DOHH2 (cell line): ENCODE measurements at regions not wholly inside any gene's neighbourhood (a gene's known extent, or its start where the extent isn't known, plus 50 kb on each side); places are given as distances from the start of the nearest gene placed in this dataset.

ENCODE experiments used
- H3F3A ChIP-seq: fragments of 200-600 bp; sonication (generic), shearing (Covaris generic); 2 replicates; pipeline ENCODE4 v1.6.0; 2016; ENCODE audit warnings: antibody characterized with exemption, mild to moderate bottlenecking; ENCODE audit not compliant: control insufficient read depth, insufficient read depth
- H3K27ac ChIP-seq: fragments of 200-600 bp; sonication (generic); 2 replicates; pipeline ENCODE4 v1.5.1; 2014; ENCODE audit warnings: low read depth, mild to moderate bottlenecking, low read length, moderate library complexity
- H3K27me3 ChIP-seq: fragments of 200-600 bp; sonication (generic); 2 replicates; pipeline ENCODE4 v1.6.1; 2014; ENCODE audit warnings: mild to moderate bottlenecking, low read length, mixed read lengths; ENCODE audit not compliant: control insufficient read depth
- H3K36me3 ChIP-seq: fragments of 200-600 bp; sonication (generic); 2 replicates; pipeline ENCODE4 v1.6.1; 2014; ENCODE audit warnings: mild to moderate bottlenecking, low read length, moderate library complexity, mixed read lengths; ENCODE audit not compliant: control insufficient read depth
- H3K4me1 ChIP-seq: fragments of 200-600 bp; sonication (generic); 2 replicates; pipeline ENCODE4 v1.6.1; 2014; ENCODE audit warnings: mild to moderate bottlenecking, low read length, mixed read lengths; ENCODE audit not compliant: control insufficient read depth
- H3K4me2 ChIP-seq: fragments of 200-600 bp; sonication (generic); 2 replicates; pipeline ENCODE4 v1.6.0; 2014; ENCODE audit warnings: mild to moderate bottlenecking, low read length, moderate library complexity
- H3K4me3 ChIP-seq: fragments of 200-600 bp; sonication (generic); 2 replicates; pipeline ENCODE4 v1.5.1; 2014; ENCODE audit warnings: mild to moderate bottlenecking, low read length, mixed read lengths
- H3K79me2 ChIP-seq: fragments of 200-600 bp; sonication (generic); 2 replicates; pipeline ENCODE4 v1.6.1; 2014; ENCODE audit warnings: mild to moderate bottlenecking, low read length, mixed read lengths; ENCODE audit not compliant: control insufficient read depth
- H3K9me2 ChIP-seq: fragments of 200-600 bp; sonication (generic); replicated peaks from 2 replicates; pipeline ENCODE4 v1.6.1; 2014; ENCODE audit warnings: mild to moderate bottlenecking, low read length, mixed read lengths; ENCODE audit not compliant: control insufficient read depth
- H3K9me3 ChIP-seq: fragments of 200-600 bp; sonication (generic); 2 replicates; pipeline ENCODE4 v1.6.1; 2014; ENCODE audit warnings: antibody characterized with exemption, low read length, mixed read lengths; ENCODE audit not compliant: control insufficient read depth, insufficient read depth
- H4K20me1 ChIP-seq: fragments of 200-600 bp; sonication (generic); 2 replicates; pipeline ENCODE4 v1.6.0; 2014; ENCODE audit warnings: low read depth, mild to moderate bottlenecking, antibody characterized with exemption, low read length, moderate library complexity; ENCODE audit not compliant: control insufficient read depth, insufficient read depth
- EZH2phosphoT487 ChIP-seq: fragments of 200-600 bp; sonication (generic); IDR thresholded peaks from 2 replicates; pipeline ENCODE4 v1.6.1; 2017; ENCODE audit warnings: borderline replicate concordance, mild to moderate bottlenecking, antibody characterized with exemption, low read length, moderate library complexity, mixed read lengths
- TF ChIP-seq, protein P1 (sequence below): fragments of 200-600 bp; sonication (generic); IDR thresholded peaks from one replicate; pipeline ENCODE4 v1.5.1; 2014; ENCODE audit warnings: antibody characterized with exemption, mild to moderate bottlenecking, low read depth, low read length; ENCODE audit not compliant: poor library complexity, severe bottlenecking

DNA sequence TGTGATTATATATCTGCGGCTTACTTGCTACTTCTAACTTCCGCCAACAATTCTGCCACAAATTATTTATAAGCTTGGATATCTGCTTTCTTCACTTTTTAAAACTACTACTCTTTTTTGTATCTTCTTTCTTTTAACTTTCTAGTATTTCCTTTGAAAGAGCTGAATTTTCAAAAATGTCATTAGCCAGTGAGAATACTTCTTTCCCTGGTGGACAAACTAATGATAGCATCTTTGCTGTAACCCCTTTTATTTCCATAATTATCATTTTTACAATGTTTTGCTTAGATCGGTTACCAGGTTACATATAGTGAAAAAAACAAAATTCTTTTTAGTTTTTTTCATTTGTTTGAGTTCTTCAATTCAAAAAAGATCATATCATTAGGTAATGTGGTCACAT lies 355.9 kb upstream of the ADGRL4 start:
- no peaks in the 10 kb centered on the region for H3K36me3 ChIP-seq

DNA sequence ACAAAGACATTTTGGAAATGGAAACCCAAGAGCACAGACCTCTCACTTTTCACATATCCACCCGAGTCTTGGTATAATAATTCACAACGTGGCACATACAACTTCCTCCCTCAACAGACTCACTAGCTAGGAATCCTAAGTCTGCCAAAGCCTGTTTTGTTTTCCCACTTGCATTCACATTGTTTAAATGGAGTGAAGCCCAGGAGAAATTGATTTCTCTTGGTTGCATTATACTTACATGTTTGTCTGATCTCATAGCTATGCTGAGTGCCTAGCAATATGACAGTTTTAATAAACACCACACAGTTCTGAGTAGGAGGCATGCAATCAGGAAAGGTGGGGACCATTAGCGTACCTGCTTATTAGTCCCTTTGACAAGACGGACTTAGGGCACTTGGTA lies 348.6 kb upstream of the ADGRL4 start:
- H3K4me2 ChIP-seq, result no peak overlapping the region
- H3K9me3 ChIP-seq, result no peaks in the 10 kb centered on the region
- H3K27me3 ChIP-seq, result no peaks in the 10 kb centered on the region
- H3K79me2 ChIP-seq, result no peaks in the 10 kb centered on the region
- H4K20me1 ChIP-seq, result no peaks in the 10 kb centered on the region
- TF ChIP-seq, protein P1, sequence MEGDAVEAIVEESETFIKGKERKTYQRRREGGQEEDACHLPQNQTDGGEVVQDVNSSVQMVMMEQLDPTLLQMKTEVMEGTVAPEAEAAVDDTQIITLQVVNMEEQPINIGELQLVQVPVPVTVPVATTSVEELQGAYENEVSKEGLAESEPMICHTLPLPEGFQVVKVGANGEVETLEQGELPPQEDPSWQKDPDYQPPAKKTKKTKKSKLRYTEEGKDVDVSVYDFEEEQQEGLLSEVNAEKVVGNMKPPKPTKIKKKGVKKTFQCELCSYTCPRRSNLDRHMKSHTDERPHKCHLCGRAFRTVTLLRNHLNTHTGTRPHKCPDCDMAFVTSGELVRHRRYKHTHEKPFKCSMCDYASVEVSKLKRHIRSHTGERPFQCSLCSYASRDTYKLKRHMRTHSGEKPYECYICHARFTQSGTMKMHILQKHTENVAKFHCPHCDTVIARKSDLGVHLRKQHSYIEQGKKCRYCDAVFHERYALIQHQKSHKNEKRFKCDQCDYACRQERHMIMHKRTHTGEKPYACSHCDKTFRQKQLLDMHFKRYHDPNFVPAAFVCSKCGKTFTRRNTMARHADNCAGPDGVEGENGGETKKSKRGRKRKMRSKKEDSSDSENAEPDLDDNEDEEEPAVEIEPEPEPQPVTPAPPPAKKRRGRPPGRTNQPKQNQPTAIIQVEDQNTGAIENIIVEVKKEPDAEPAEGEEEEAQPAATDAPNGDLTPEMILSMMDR, result no peak
- no peak for TF ChIP-seq EZH2phosphoT487
- H3K36me3 ChIP-seq, result no peaks in the 10 kb centered on the region
- no peaks in the 10 kb centered on the region for H3K9me2 ChIP-seq
- no peak overlapping the region for H3K4me3 ChIP-seq
- no peak overlapping the region for H3K27ac ChIP-seq
- no peaks in the 10 kb centered on the region for H3K4me1 ChIP-seq
- no peaks in the 10 kb centered on the region for H3F3A ChIP-seq

More for the DNA sequence above, 355.9 kb upstream of the ADGRL4 start:
- no peaks in the 10 kb centered on the region for H3K9me2 ChIP-seq
- H3K79me2 ChIP-seq, result no peaks in the 10 kb centered on the region
- no peak overlapping the region for H3K4me2 ChIP-seq
- TF ChIP-seq EZH2phosphoT487, result no peak
- TF ChIP-seq, protein P1, result no peak
- H3F3A ChIP-seq, result no peaks in the 10 kb centered on the region
- no peaks in the 10 kb centered on the region for H3K9me3 ChIP-seq
- H3K4me3 ChIP-seq, result no peak overlapping the region
- no peaks in the 10 kb centered on the region for H3K27me3 ChIP-seq
- no peak overlapping the region for H3K27ac ChIP-seq
- no peaks in the 10 kb centered on the region for H3K4me1 ChIP-seq
- no peaks in the 10 kb centered on the region for H4K20me1 ChIP-seq

DNA sequence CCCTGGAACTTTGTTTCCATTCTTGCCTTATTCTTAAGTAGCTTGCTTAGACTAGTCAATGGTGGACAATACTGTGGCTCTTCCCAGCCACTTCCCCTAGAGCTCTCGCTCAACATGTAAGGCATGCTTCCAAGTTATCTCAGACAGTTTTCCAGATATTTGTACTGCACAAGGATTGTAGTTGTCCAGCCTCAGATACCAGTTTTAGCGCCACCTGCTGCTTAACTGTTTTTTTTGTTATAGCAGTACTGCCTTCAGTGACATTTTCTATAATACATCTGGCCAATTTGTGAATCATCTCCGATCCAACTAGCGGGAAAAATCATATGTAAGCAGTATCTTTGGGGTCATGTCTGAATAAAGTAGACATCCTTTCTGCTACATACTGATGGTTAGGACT lies 346.7 kb upstream of the ADGRL4 start:
- H3K36me3 ChIP-seq, result no peaks in the 10 kb centered on the region
- H3K9me2 ChIP-seq, result no peaks in the 10 kb centered on the region
- no peak overlapping the region for H3K4me2 ChIP-seq
- no peak overlapping the region for H3K4me3 ChIP-seq
- H4K20me1 ChIP-seq, result no peaks in the 10 kb centered on the region
- no peak overlapping the region for H3K27ac ChIP-seq
- no peaks in the 10 kb centered on the region for H3K79me2 ChIP-seq
- H3K9me3 ChIP-seq, result no peaks in the 10 kb centered on the region
- H3F3A ChIP-seq, result no peaks in the 10 kb centered on the region
- H3K27me3 ChIP-seq, result no peaks in the 10 kb centered on the region
- H3K4me1 ChIP-seq, result no peaks in the 10 kb centered on the region
- TF ChIP-seq, protein P1, result peak; percentile 73
- TF ChIP-seq EZH2phosphoT487, result no peak

DNA sequence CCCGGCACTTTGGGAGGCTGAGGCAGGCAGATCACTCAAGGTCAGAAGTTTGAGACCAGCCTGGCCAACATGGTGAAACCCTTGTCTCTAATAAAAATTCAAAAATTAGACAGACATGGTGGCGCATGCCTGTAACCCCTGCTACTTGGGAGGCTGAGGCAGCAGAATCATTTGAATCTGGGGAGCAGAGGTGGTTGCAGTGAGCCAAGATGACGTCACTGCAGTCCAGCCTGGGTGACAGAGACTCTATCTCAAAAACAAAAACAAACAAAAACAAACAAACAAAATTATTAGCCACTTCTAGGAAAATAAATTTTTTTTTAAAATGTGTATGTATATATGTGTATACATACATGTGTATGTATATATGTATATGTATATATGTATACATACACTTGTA lies 320.3 kb upstream of the ADGRL4 start:
- no peaks in the 10 kb centered on the region for H3K9me3 ChIP-seq

More for the DNA sequence above, 320.3 kb upstream of the ADGRL4 start:
- Histone ChIP-seq H3K79me2 (no peaks in the 10 kb centered on the region), H3K36me3 (no peaks in the 10 kb centered on the region), H3K27ac (no peak overlapping the region), H3K4me3 (no peak overlapping the region), H3K9me2 (no peaks in the 10 kb centered on the region), H4K20me1 (no peaks in the 10 kb centered on the region), H3F3A (no peaks in the 10 kb centered on the region), H3K4me1 (no peaks in the 10 kb centered on the region), H3K4me2 (no peak overlapping the region), H3K27me3 (no peaks in the 10 kb centered on the region)
- no peak for TF ChIP-seq EZH2phosphoT487
- TF ChIP-seq, protein P1, result no peak
